ENCODE measurements at regions not wholly inside any gene's neighbourhood (a gene's known extent, or its start where the extent isn't known, plus 50 kb on each side); places are given as distances from the start of the nearest gene placed in this dataset.

DNA sequence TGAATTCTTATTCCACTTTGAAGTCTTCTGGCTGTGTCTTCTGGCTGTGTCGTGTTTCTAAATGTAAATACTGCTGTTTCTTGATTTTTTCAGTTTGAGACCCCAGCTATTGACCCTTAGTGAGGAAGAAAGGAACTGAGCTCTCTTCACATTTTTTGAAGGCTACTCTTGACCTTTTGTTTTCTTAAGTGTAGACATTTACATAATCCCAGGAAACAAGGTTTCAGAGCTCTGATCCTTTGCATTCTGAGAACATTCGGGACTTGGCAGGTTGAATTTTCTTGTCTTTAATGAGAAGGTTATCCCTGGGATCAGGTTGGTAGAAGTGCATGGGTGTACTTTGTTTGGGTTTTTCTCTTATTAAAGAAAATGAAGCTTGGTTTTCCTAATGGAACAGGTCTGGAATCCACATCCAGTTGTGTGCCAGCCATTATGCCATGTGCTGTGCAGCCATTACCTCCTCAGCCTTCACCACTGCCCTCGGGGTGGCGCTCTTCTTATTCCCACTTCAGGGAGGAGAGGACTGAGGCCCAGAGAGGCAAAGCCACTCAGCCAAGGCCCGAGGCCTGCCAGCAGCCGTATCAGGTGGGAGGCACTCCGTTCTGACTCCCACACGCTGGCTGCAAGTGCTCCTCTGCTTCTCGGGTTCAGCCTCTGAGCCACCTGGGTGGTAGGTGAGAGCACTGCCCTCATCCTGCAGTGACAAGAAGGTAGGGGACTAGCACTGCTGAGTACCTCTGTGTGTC, 120.9 kb downstream of the BEGAIN start:
- TF ChIP-seq, protein P1, sequence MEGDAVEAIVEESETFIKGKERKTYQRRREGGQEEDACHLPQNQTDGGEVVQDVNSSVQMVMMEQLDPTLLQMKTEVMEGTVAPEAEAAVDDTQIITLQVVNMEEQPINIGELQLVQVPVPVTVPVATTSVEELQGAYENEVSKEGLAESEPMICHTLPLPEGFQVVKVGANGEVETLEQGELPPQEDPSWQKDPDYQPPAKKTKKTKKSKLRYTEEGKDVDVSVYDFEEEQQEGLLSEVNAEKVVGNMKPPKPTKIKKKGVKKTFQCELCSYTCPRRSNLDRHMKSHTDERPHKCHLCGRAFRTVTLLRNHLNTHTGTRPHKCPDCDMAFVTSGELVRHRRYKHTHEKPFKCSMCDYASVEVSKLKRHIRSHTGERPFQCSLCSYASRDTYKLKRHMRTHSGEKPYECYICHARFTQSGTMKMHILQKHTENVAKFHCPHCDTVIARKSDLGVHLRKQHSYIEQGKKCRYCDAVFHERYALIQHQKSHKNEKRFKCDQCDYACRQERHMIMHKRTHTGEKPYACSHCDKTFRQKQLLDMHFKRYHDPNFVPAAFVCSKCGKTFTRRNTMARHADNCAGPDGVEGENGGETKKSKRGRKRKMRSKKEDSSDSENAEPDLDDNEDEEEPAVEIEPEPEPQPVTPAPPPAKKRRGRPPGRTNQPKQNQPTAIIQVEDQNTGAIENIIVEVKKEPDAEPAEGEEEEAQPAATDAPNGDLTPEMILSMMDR (IDR thresholded peaks at IDR 0.05; ENCODE audit: low read depth, low read length, poor library complexity, severe bottlenecking) = no peak
- TF ChIP-seq EZH2phosphoT487 (IDR thresholded peaks at IDR 0.05; ENCODE audit: borderline replicate concordance, low read length) = no peak

Data from DOHH2 (cell line).